Mucosa of descending colon (tissue), 3 donors: ENCODE measurements at regions not wholly inside any gene's neighbourhood (a gene's known extent, or its start where the extent isn't known, plus 50 kb on each side); places are given as distances from the start of the nearest gene placed in this dataset.
"Not testable (repeated sequence)": the region's sequence is repeated elsewhere in the genome, so short reads cannot be mapped to it uniquely, and the experiment has no call there.

Experiments
- ATAC-seq: fragments of 200-7000 bp; cut with Tn5 transposase; one replicate; pipeline ENCODE4 v1.9.1; 2020; ENCODE audit warnings: mild to moderate bottlenecking, moderate library complexity
- DNase-seq, 3 donors: peaks; one replicate each; pipeline ENCODE4 v3.0.0-alpha.2; 2020
- H3K36me3 ChIP-seq: fragments of 200-600 bp; one replicate; pipeline ENCODE4 v1.8.0; 2021; ENCODE audit warnings: low read depth, mild to moderate bottlenecking
- H3K4me1 ChIP-seq: fragments of 200-600 bp; one replicate; pipeline ENCODE4 v1.8.0; 2021; ENCODE audit warnings: low read depth, mild to moderate bottlenecking
- H3K4me3 ChIP-seq: fragments of 200-600 bp; one replicate; pipeline ENCODE4 v1.8.0; 2021; ENCODE audit warnings: mild to moderate bottlenecking
- H3K9me3 ChIP-seq: fragments of 200-600 bp; one replicate; pipeline ENCODE4 v1.8.0; 2021; ENCODE audit warnings: mild to moderate bottlenecking
- CTCF ChIP-seq: fragments of 200-600 bp; IDR thresholded peaks from one replicate; pipeline ENCODE4 v1.8.0; 2022; ENCODE audit warnings: antibody characterized with exemption, mild to moderate bottlenecking
- intact Hi-C, 2 donors: fragments of 100-400 bp; cut with DNase I in 1 of 2; cut with micrococcal nuclease in 1 of 2; formaldehyde crosslinking; loops; one replicate each; pipeline versions ENCODE4 v1.11.0 to v1.11.1; 2022; cut with DNase I, micrococcal nuclease
- donor health status: DM: no; HTN: no; CAD: no; lungs with moderate emphysema.
- donor health status: DM: no; HTN: no; CAD: no.
- donor health status: DM: no; HTN: yes; CAD: no.

- Histone ChIP-seq H3K4me1 (no peaks in the 10 kb centered on the region), H3K4me3 (no peak overlapping the region), H3K36me3 (no peaks in the 10 kb centered on the region), H3K9me3 (peaks cover 7% of the 10 kb centered on the region)
- TF ChIP-seq CTCF = no peak
- intact Hi-C loops = no loop called here
- DNase-seq (no peak), ATAC-seq (no peak)
These were observed 642.4 kb downstream of the TRIML1 start for GRCh38 chr4:188781655-188782054.

GRCh38 chr4:188783175-188783574, 643.9 kb downstream of the TRIML1 start:
- DNase-seq (no peak), ATAC-seq (no peak)
- peaks cover 7% of the 10 kb centered on the region for H3K9me3 ChIP-seq
- no peak overlapping the region for H3K4me3 ChIP-seq
- intact Hi-C loops = no loop called here
- no peak for TF ChIP-seq CTCF
- H3K36me3 ChIP-seq = no peaks in the 10 kb centered on the region
- H3K4me1 ChIP-seq = no peaks in the 10 kb centered on the region

GRCh38 chr4:188783606-188784160, 644.4 kb downstream of the TRIML1 start:
- H3K36me3 ChIP-seq = no peaks in the 10 kb centered on the region
- no peak for DNase-seq
- ATAC-seq = no peak
- H3K9me3 ChIP-seq = peaks cover 11% of the 10 kb centered on the region
- no peak for TF ChIP-seq CTCF
- no peaks in the 10 kb centered on the region for H3K4me1 ChIP-seq
- no peak overlapping the region for H3K4me3 ChIP-seq
- intact Hi-C loops = no loop called here

- ATAC-seq, intact Hi-C loops, H3K4me3 ChIP-seq: not testable (repeated sequence)
These were observed 657.4 kb downstream of the TRIML1 start for GRCh38 chr4:188796600-188796999.

DNA sequence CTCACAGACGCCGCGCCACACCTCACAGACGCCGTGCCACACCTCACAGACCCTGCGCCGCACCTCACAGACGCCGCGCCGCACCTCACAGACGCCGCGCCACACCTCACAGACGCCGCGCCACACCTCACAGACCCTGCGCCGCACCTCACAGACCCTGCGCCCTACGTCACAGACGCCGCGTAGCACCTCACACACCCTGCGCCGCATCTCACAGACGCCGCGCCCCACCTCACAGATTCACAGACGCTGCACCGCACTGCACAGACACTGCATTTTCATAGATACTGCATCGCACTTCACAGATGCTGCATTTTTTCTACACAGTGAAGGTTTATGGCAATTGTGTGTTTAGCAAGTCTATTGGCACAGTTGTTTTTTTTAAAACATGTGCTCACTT, 657.8 kb downstream of the TRIML1 start:
- DNase-seq, H3K4me1 ChIP-seq, H3K4me3 ChIP-seq, H3K36me3 ChIP-seq, intact Hi-C loops, ATAC-seq: not testable (repeated sequence)
- H3K9me3 ChIP-seq = peaks cover 24% of the 10 kb centered on the region

More at GRCh38 chr4:188796600-188796999, 657.4 kb downstream of the TRIML1 start:
- not testable (repeated sequence) for H3K36me3 ChIP-seq, H3K4me1 ChIP-seq, DNase-seq
- peaks cover 24% of the 10 kb centered on the region for H3K9me3 ChIP-seq

- Histone ChIP-seq H3K4me1 (no peaks in the 10 kb centered on the region), H3K4me3 (no peak overlapping the region), H3K9me3 (peaks cover 3% of the 10 kb centered on the region), H3K36me3 (no peaks in the 10 kb centered on the region)
- DNase-seq = no peak
- intact Hi-C loops = no loop called here
- no peak for ATAC-seq
- TF ChIP-seq CTCF = no peak
These were observed 665.6 kb downstream of the TRIML1 start for GRCh38 chr4:188804861-188805260.

- no peak for ATAC-seq
- DNase-seq = no peak
- Histone ChIP-seq H3K9me3 (peaks cover 8% of the 10 kb centered on the region), H3K4me1 (no peaks in the 10 kb centered on the region), H3K4me3 (no peak overlapping the region), H3K36me3 (no peaks in the 10 kb centered on the region)
- TF ChIP-seq CTCF = no peak
- intact Hi-C loops = no loop called here
These were observed 671.9 kb downstream of the TRIML1 start for GRCh38 chr4:188811121-188811520.
